Spleen (tissue), 7 donors: ENCODE measurements at regions not wholly inside any gene's neighbourhood (a gene's known extent, or its start where the extent isn't known, plus 50 kb on each side); places are given as distances from the start of the nearest gene placed in this dataset.

Experiments
- CTCF ChIP-seq, 11 experiments: fragments of 200-600 bp in 7 of 11; fragments of 450-650 bp in 4 of 11; sonication (generic) in 4 of 11; IDR thresholded peaks in 8 of 11; conservative IDR thresholded peaks in 3 of 11; 1 replicate in 7 of 11; 2 replicates in 4 of 11; pipeline versions ENCODE4 v1.4.0 to v1.8.0; 2016 to 2021; ENCODE audit warnings: antibody characterized with exemption in 11 of 11, inconsistent platforms in 4 of 11, mild to moderate bottlenecking in 1 of 11
- POLR2A ChIP-seq, 3 donors: fragments of 450-650 bp; IDR thresholded peaks; one replicate each; pipeline ENCODE4 v1.5.1; 2017; ENCODE audit warnings: antibody characterized with exemption in 3 of 3, mild to moderate bottlenecking in 1 of 3
- donor health status: DM: no; HTN: no; CAD: no; lungs with moderate emphysema.
- donor health status: DM: no; HTN: no; CAD: no.
- donor health status: DM: no; HTN: no; CAD: no.

DNA sequence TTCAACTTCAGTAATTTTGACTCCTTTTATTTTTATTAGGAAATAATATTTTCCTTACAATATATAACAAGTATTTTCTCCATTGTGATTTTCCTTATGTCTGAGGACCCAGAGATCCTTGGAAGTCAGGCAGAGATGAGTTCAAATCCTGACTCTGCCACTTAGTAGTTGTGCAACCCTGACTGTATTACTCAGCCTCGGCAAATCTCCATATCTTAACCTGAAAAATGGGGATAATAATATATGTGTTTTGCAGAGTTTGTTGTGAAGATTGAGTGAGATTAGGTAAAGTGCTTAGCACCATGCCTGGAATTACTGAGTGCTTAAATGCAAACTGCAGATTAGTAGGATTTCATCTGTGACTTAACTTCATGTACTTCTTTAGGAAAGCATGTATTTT lies 120.5 kb upstream of the KLF14 start:
- TF ChIP-seq CTCF (IDR thresholded peaks at IDR 0.05 in 8 of 11, conservative IDR thresholded peaks at IDR 0.05 in 3 of 11) = no peak
- no peak for TF ChIP-seq POLR2A (IDR thresholded peaks at IDR 0.05)
